Stimulated activated naive CD8-positive, alpha-beta T cell treated with anti-CD3 and anti-CD28 coated beads, Interleukin-15, Interleukin-2, amounts not matched to agents 100 U/mL and 50 U/mL, for 24 hours (primary cell): ENCODE measurements at regions not wholly inside any gene's neighbourhood (a gene's known extent, or its start where the extent isn't known, plus 50 kb on each side); places are given as distances from the start of the nearest gene placed in this dataset.
"Not testable (repeated sequence)": the region's sequence is repeated elsewhere in the genome, so short reads cannot be mapped to it uniquely, and the experiment has no call there.

Experiments
- ATAC-seq: fragments of 150-1000 bp; cut with Tn5 transposase; one replicate; pipeline ENCODE4 v1.10.0; 2021
- DNase-seq: peaks from one replicate; pipeline ENCODE4 v3.0.0; 2021

GRCh38 chr5:103425686-103426454 is 136.7 kb downstream of the NUDT12 start:
- DNase-seq, result no peak
- ATAC-seq, result no peak

GRCh38 chr5:103424453-103425205 is 138.0 kb downstream of the NUDT12 start:
- DNase-seq (no peak), ATAC-seq (no peak)

GRCh38 chr5:103424026-103424425 is 138.6 kb downstream of the NUDT12 start:
- DNase-seq (no peak), ATAC-seq (no peak)

- ATAC-seq, result no peak
- DNase-seq, result no peak
These were observed 139.8 kb downstream of the NUDT12 start for GRCh38 chr5:103422756-103423155.

GRCh38 chr5:103414604-103415003 is 148.0 kb downstream of the NUDT12 start:
- no peak for DNase-seq
- ATAC-seq, result no peak

GRCh38 chr5:103411711-103412110 is 150.9 kb downstream of the NUDT12 start:
- DNase-seq, result no peak
- ATAC-seq, result no peak

- DNase-seq, result no peak
- no peak for ATAC-seq
These were observed 151.6 kb downstream of the MACIR start for GRCh38 chr5:103410172-103410571.

- DNase-seq, result no peak
These were observed 150.6 kb downstream of the MACIR start for GRCh38 chr5:103409013-103409670.

GRCh38 chr5:103408408-103408807 is 149.8 kb downstream of the MACIR start:
- DNase-seq (no peak), ATAC-seq (no peak)

More at GRCh38 chr5:103409013-103409670, 150.6 kb downstream of the MACIR start:
- ATAC-seq, result no peak

GRCh38 chr5:103407402-103407801 is 148.8 kb downstream of the MACIR start:
- no peak for DNase-seq
- no peak for ATAC-seq

- DNase-seq, result no peak
- no peak for ATAC-seq
These were observed 145.9 kb downstream of the MACIR start for GRCh38 chr5:103404483-103404882.

- DNase-seq (no peak), ATAC-seq (no peak)
These were observed 144.3 kb downstream of the MACIR start for GRCh38 chr5:103402851-103403250.

GRCh38 chr5:103397739-103398581 is 139.4 kb downstream of the MACIR start:
- no peak for DNase-seq
- ATAC-seq, result no peak

GRCh38 chr5:103394676-103395075 is 136.1 kb downstream of the MACIR start:
- ATAC-seq, result no peak
- DNase-seq, result no peak

GRCh38 chr5:103393101-103393754 is 134.7 kb downstream of the MACIR start:
- DNase-seq, result no peak

GRCh38 chr5:103391659-103392058 is 133.1 kb downstream of the MACIR start:
- no peak for DNase-seq
- no peak for ATAC-seq

More at GRCh38 chr5:103393101-103393754, 134.7 kb downstream of the MACIR start:
- ATAC-seq, result no peak

- DNase-seq (no peak), ATAC-seq (no peak)
These were observed 131.3 kb downstream of the MACIR start for GRCh38 chr5:103389846-103390245.

GRCh38 chr5:103389357-103389756 is 130.8 kb downstream of the MACIR start:
- no peak for ATAC-seq
- DNase-seq, result no peak

GRCh38 chr5:103385722-103386121 is 127.2 kb downstream of the MACIR start:
- ATAC-seq, result no peak
- DNase-seq, result no peak

GRCh38 chr5:103377638-103378037 is 119.1 kb downstream of the MACIR start:
- not testable (repeated sequence) for DNase-seq, ATAC-seq

- DNase-seq, result no peak
These were observed 117.5 kb downstream of the MACIR start for GRCh38 chr5:103375863-103376591.

More at GRCh38 chr5:103375863-103376591, 117.5 kb downstream of the MACIR start:
- no peak for ATAC-seq
